ENCODE measurements at regions not wholly inside any gene's neighbourhood (a gene's known extent, or its start where the extent isn't known, plus 50 kb on each side); places are given as distances from the start of the nearest gene placed in this dataset.

GRCh38 chr3:30169487-30169886, 436.9 kb upstream of the TGFBR2 start:
- DNase-seq (ENCODE audit: low read depth) = no peak

GRCh38 chr3:30170681-30171438, 435.5 kb upstream of the TGFBR2 start:
- no peak for DNase-seq (ENCODE audit: low read depth)

- DNase-seq (ENCODE audit: low read depth) = no peak
These were observed 432.0 kb upstream of the TGFBR2 start for GRCh38 chr3:30174357-30174756.

- no peak for DNase-seq (ENCODE audit: low read depth)
These were observed 425.9 kb upstream of the TGFBR2 start for GRCh38 chr3:30180310-30181177.

GRCh38 chr3:30181178-30181465, 425.3 kb upstream of the TGFBR2 start:
- DNase-seq (ENCODE audit: low read depth) = no peak

GRCh38 chr3:30181581-30181980, 424.8 kb upstream of the TGFBR2 start:
- no peak for DNase-seq (ENCODE audit: low read depth)

GRCh38 chr3:30183421-30183820, 423.0 kb upstream of the TGFBR2 start:
- no peak for DNase-seq (ENCODE audit: low read depth)

GRCh38 chr3:30184091-30184810, 422.1 kb upstream of the TGFBR2 start:
- DNase-seq (ENCODE audit: low read depth) = no peak

- no peak for DNase-seq (ENCODE audit: low read depth)
These were observed 420.5 kb upstream of the TGFBR2 start for GRCh38 chr3:30185872-30186271.

- no peak for DNase-seq (ENCODE audit: low read depth)
These were observed 419.6 kb upstream of the TGFBR2 start for GRCh38 chr3:30186741-30187219.

- no peak for DNase-seq (ENCODE audit: low read depth)
These were observed 419.0 kb upstream of the TGFBR2 start for GRCh38 chr3:30187366-30187765.

- peak; percentile 48 for DNase-seq (ENCODE audit: low read depth)
These were observed 417.7 kb upstream of the TGFBR2 start for GRCh38 chr3:30188713-30189112.

- no peak for DNase-seq (ENCODE audit: low read depth)
These were observed 416.5 kb upstream of the TGFBR2 start for GRCh38 chr3:30189900-30190299.

GRCh38 chr3:30193625-30194044, 412.8 kb upstream of the TGFBR2 start:
- DNase-seq (ENCODE audit: low read depth) = no peak

- no peak for DNase-seq (ENCODE audit: low read depth)
These were observed 411.0 kb upstream of the TGFBR2 start for GRCh38 chr3:30195352-30195751.

- DNase-seq (ENCODE audit: low read depth) = no peak
These were observed 408.2 kb upstream of the TGFBR2 start for GRCh38 chr3:30198162-30198561.

- DNase-seq (ENCODE audit: low read depth) = peak; percentile 67
These were observed 407.2 kb upstream of the TGFBR2 start for GRCh38 chr3:30199096-30199759.

- no peak for DNase-seq (ENCODE audit: low read depth)
These were observed 406.5 kb upstream of the TGFBR2 start for GRCh38 chr3:30199855-30200254.

- DNase-seq (ENCODE audit: low read depth) = peak; percentile 49
These were observed 404.7 kb upstream of the TGFBR2 start for GRCh38 chr3:30201715-30202114.

- peak; percentile 89 for DNase-seq (ENCODE audit: low read depth)
These were observed 403.1 kb upstream of the TGFBR2 start for GRCh38 chr3:30203301-30203700.

- DNase-seq (ENCODE audit: low read depth) = no peak
These were observed 402.3 kb upstream of the TGFBR2 start for GRCh38 chr3:30204126-30204525.

- DNase-seq (ENCODE audit: low read depth) = no peak
These were observed 400.4 kb upstream of the TGFBR2 start for GRCh38 chr3:30206051-30206450.
